HG03095 (cell line): ENCODE measurements at regions not wholly inside any gene's neighbourhood (a gene's known extent, or its start where the extent isn't known, plus 50 kb on each side); places are given as distances from the start of the nearest gene placed in this dataset.
"Not testable (repeated sequence)": the region's sequence is repeated elsewhere in the genome, so short reads cannot be mapped to it uniquely, and the experiment has no call there.

Source experiments
- ATAC-seq: cut with Tn5 transposase; IDR thresholded peaks from one replicate; pipeline ENCODE4 v1.9.1; 2021; ENCODE audit warnings: moderate library complexity; ENCODE audit not compliant: unreplicated experiment

- ATAC-seq = no peak
Observed at GRCh38 chr4:126986828-126987227, 645.9 kb upstream of the INTU start.

GRCh38 chr4:126991965-126992364 is 640.8 kb upstream of the INTU start:
- ATAC-seq = no peak

GRCh38 chr4:126992910-126993309 is 639.8 kb upstream of the INTU start:
- no peak for ATAC-seq

GRCh38 chr4:126993351-126993750 is 639.4 kb upstream of the INTU start:
- no peak for ATAC-seq

- no peak for ATAC-seq
Observed at GRCh38 chr4:126995235-126995634, 637.5 kb upstream of the INTU start.

- ATAC-seq = no peak
Observed at GRCh38 chr4:127000110-127000509, 632.6 kb upstream of the INTU start.

- ATAC-seq = no peak
Observed at GRCh38 chr4:127000846-127001245, 631.9 kb upstream of the INTU start.

- ATAC-seq = no peak
Observed at GRCh38 chr4:127001933-127002332, 630.8 kb upstream of the INTU start.

GRCh38 chr4:127006446-127006877 is 626.3 kb upstream of the INTU start:
- no peak for ATAC-seq

GRCh38 chr4:127007305-127007704 is 625.5 kb upstream of the INTU start:
- ATAC-seq = no peak

- no peak for ATAC-seq
Observed at GRCh38 chr4:127012549-127012948, 620.2 kb upstream of the INTU start.

- ATAC-seq = no peak
Observed at GRCh38 chr4:127015667-127016117, 617.1 kb upstream of the INTU start.

GRCh38 chr4:127018381-127018780 is 614.4 kb upstream of the INTU start:
- no peak for ATAC-seq

GRCh38 chr4:127020831-127021230 is 611.9 kb upstream of the INTU start:
- not testable (repeated sequence) for ATAC-seq

GRCh38 chr4:127036296-127036695 is 596.5 kb upstream of the INTU start:
- ATAC-seq = no peak

- ATAC-seq = no peak
Observed at GRCh38 chr4:127045861-127046260, 586.9 kb upstream of the INTU start.

GRCh38 chr4:127047930-127048329 is 584.8 kb upstream of the INTU start:
- ATAC-seq = no peak

- no peak for ATAC-seq
Observed at GRCh38 chr4:127048376-127049044, 584.2 kb upstream of the INTU start.

GRCh38 chr4:127049526-127049925 is 583.2 kb upstream of the INTU start:
- no peak for ATAC-seq

GRCh38 chr4:127052742-127053141 is 580.0 kb upstream of the INTU start:
- no peak for ATAC-seq

GRCh38 chr4:127055357-127055756 is 577.4 kb upstream of the INTU start:
- no peak for ATAC-seq

GRCh38 chr4:127069675-127070074 is 563.1 kb upstream of the INTU start:
- ATAC-seq = no peak

- ATAC-seq = no peak
Observed at GRCh38 chr4:127071443-127071842, 561.3 kb upstream of the INTU start.
